ENCODE measurements at regions not wholly inside any gene's neighbourhood (a gene's known extent, or its start where the extent isn't known, plus 50 kb on each side); places are given as distances from the start of the nearest gene placed in this dataset.

DNA sequence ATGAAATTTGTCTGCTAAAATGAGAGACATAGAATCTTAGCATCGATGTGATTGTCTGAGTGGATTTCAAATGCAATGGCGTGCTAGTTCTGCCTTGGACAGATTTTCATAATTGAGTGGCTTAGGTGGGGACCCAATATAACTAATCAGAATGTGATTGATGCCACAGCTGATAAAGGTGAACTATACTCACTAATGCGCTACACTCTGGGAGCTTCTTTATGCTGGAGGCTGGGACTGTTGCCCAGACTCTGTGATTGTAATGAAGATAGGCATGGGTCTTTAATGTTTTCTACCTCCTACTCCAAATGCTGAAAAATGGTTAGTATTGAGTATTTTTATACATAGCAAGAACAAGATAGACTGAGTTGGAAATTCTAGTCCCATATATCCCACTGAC lies 339.5 kb upstream of the SLC39A10 start:
- Histone ChIP-seq H3K27me3 (replicated peaks; ENCODE audit: control insufficient read depth, insufficient read depth, low read length) (no peaks in the 10 kb centered on the region), H3K4me3 (ENCODE audit: low read length) (no peak overlapping the region), H3K9ac (ENCODE audit: low read length) (no peak overlapping the region), H3K36me3 (ENCODE audit: control insufficient read depth, insufficient read depth, low read length, severe bottlenecking) (no peaks in the 10 kb centered on the region), H3K9me3 (ENCODE audit: control insufficient read depth, low read length) (no peaks in the 10 kb centered on the region), H3K4me1 (ENCODE audit: control insufficient read depth, insufficient read depth, low read length) (peaks cover 14% of the 10 kb centered on the region)
- DNase-seq (ENCODE audit: low read depth): no peak

DNA sequence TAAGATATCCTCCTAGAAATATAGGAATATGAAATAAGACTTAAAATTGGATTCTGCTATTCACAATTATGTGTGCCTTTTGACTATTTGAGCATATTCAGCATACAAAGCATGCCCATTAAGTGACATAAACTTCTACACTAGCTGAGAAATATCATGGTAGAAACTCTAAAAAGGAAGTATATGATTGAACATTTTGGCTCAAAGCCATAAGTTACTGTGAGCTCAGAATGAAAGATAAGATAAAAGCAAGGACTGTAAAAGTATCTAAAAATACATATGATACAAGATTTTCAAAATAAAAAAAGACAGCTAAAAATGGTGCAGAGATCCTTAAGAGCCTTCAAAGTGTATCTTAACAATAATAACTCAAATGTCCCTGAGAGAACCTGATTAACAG lies 340.5 kb upstream of the SLC39A10 start:
- Histone ChIP-seq H3K4me3 (ENCODE audit: low read length) (no peak overlapping the region), H3K4me1 (ENCODE audit: control insufficient read depth, insufficient read depth, low read length) (peaks cover 14% of the 10 kb centered on the region), H3K9me3 (ENCODE audit: control insufficient read depth, low read length) (no peaks in the 10 kb centered on the region), H3K36me3 (ENCODE audit: control insufficient read depth, insufficient read depth, low read length, severe bottlenecking) (no peaks in the 10 kb centered on the region), H3K27me3 (replicated peaks; ENCODE audit: control insufficient read depth, insufficient read depth, low read length) (no peaks in the 10 kb centered on the region), H3K9ac (ENCODE audit: low read length) (no peak overlapping the region)
- DNase-seq (ENCODE audit: low read depth): no peak

DNA sequence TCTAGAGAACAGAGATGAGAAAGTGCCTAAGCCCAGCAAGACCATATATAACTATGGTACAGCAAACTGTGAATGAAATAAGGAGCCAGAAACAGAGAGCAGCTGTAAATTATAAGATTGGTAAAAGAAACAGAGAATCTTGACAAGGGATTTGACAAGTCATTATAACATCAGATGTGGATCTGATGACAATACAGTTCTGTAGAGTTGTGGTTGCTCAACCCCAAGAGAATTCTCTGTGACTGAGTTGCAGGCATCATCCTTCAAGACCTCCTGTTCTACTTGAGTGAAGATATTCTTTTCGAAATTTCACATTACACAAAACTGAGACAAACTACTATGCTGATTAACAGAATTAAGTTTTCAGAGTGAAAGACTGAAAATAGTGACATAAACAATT lies 343.1 kb upstream of the SLC39A10 start:
- no peak for DNase-seq (ENCODE audit: low read depth)
- Histone ChIP-seq H3K36me3 (ENCODE audit: control insufficient read depth, insufficient read depth, low read length, severe bottlenecking) (no peaks in the 10 kb centered on the region), H3K9ac (ENCODE audit: low read length) (no peak overlapping the region), H3K27me3 (replicated peaks; ENCODE audit: control insufficient read depth, insufficient read depth, low read length) (no peaks in the 10 kb centered on the region), H3K9me3 (ENCODE audit: control insufficient read depth, low read length) (no peaks in the 10 kb centered on the region), H3K4me1 (ENCODE audit: control insufficient read depth, insufficient read depth, low read length) (peaks cover 5% of the 10 kb centered on the region), H3K4me3 (ENCODE audit: low read length) (no peak overlapping the region)

DNA sequence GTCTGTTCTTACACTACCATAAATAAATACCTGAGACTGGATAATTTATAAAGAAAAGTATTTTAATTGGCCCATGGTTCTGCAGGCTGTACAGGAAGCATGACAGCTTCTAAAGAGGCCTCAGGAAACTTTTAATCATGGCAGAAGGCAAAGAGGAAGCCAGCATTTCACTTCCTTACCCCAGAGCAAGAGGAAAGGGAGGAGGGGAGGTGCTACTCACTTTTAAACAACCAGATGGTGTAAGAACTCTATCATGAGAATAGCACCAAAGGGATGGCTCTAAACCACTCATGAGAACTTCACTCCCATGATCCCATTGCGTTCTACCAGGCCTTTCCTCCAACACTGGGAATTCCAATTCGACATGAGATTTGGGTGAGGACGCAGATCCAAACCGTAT lies 344.4 kb upstream of the SLC39A10 start:
- Histone ChIP-seq H3K9ac (ENCODE audit: low read length) (no peak overlapping the region), H3K9me3 (ENCODE audit: control insufficient read depth, low read length) (no peaks in the 10 kb centered on the region), H3K36me3 (ENCODE audit: control insufficient read depth, insufficient read depth, low read length, severe bottlenecking) (no peaks in the 10 kb centered on the region), H3K4me3 (ENCODE audit: low read length) (no peak overlapping the region), H3K4me1 (ENCODE audit: control insufficient read depth, insufficient read depth, low read length) (no peaks in the 10 kb centered on the region), H3K27me3 (replicated peaks; ENCODE audit: control insufficient read depth, insufficient read depth, low read length) (no peaks in the 10 kb centered on the region)
- no peak for DNase-seq (ENCODE audit: low read depth)

DNA sequence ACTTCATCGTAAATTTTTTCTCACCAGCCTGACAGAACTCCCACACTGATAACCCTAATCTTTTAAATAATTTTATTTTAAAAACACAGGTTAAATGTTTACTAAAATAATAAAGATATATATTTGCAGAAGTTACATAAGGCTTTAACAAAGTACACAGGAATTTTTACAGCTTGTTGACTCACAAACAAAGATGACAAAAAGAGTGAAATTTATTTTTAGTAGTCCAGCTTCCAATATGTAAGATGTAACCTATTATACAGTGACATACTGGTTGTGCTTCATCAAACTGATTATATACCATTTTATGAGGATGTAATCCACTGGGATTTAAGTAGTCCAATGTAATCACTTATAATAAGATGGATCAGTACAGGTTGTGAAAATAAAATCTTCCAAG lies 348.9 kb upstream of the SLC39A10 start:
- Histone ChIP-seq H3K36me3 (ENCODE audit: control insufficient read depth, insufficient read depth, low read length, severe bottlenecking) (no peaks in the 10 kb centered on the region), H3K9me3 (ENCODE audit: control insufficient read depth, low read length) (no peaks in the 10 kb centered on the region), H3K9ac (ENCODE audit: low read length) (no peak overlapping the region), H3K4me3 (ENCODE audit: low read length) (no peak overlapping the region), H3K4me1 (ENCODE audit: control insufficient read depth, insufficient read depth, low read length) (no peaks in the 10 kb centered on the region), H3K27me3 (replicated peaks; ENCODE audit: control insufficient read depth, insufficient read depth, low read length) (no peaks in the 10 kb centered on the region)
- DNase-seq (ENCODE audit: low read depth): no peak

DNA sequence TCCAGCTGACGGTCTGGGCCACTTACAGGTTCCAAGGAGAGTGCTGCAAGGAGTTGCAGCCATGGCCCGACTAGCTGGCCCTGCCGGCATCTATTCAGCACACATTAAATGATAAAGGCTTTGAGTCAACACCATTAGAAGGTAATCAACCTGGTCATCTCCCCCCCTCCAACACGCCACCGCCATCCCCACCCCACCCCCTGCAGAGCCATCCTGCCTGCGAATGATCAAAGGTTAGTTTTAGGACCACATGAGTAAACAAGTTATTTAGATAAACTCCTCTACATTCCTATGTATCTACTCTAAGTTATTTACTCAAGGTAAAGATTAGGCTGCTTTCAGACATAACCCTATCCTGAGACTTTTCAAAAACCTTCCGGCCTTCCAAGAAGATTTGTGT lies 349.3 kb upstream of the SLC39A10 start:
- Histone ChIP-seq H3K36me3 (ENCODE audit: control insufficient read depth, insufficient read depth, low read length, severe bottlenecking) (no peaks in the 10 kb centered on the region), H3K9me3 (ENCODE audit: control insufficient read depth, low read length) (no peaks in the 10 kb centered on the region), H3K9ac (ENCODE audit: low read length) (no peak overlapping the region), H3K4me1 (ENCODE audit: control insufficient read depth, insufficient read depth, low read length) (no peaks in the 10 kb centered on the region), H3K27me3 (replicated peaks; ENCODE audit: control insufficient read depth, insufficient read depth, low read length) (no peaks in the 10 kb centered on the region), H3K4me3 (ENCODE audit: low read length) (no peak overlapping the region)
- no peak for DNase-seq (ENCODE audit: low read depth)

DNA sequence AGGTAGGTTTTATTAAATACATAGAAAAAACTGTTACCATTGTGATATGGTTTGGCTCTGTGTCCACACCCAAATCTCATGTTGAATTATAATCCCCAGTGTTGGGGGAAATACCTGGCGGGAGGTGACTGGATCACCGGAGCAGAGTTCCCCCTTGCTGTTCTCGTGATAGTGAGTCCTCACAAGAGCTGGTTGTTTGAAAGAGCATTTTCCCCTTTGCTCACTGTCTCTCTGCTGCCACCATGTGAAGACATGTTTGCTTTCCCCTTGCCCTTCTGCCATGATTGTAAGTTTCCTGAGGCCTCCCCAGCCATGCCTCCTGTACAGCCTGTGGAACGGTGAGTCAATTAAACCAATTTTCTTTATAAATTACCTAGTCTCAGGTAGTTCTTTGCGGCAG lies 352.7 kb upstream of the SLC39A10 start:
- H3K9ac ChIP-seq (ENCODE audit: low read length): no peak overlapping the region
- H3K27me3 ChIP-seq (replicated peaks; ENCODE audit: control insufficient read depth, insufficient read depth, low read length): no peaks in the 10 kb centered on the region
- H3K4me3 ChIP-seq (ENCODE audit: low read length): no peak overlapping the region
- H3K9me3 ChIP-seq (ENCODE audit: control insufficient read depth, low read length): no peaks in the 10 kb centered on the region
- no peak for DNase-seq (ENCODE audit: low read depth)
- no peaks in the 10 kb centered on the region for H3K4me1 ChIP-seq (ENCODE audit: control insufficient read depth, insufficient read depth, low read length)
- no peaks in the 10 kb centered on the region for H3K36me3 ChIP-seq (ENCODE audit: control insufficient read depth, insufficient read depth, low read length, severe bottlenecking)

DNA sequence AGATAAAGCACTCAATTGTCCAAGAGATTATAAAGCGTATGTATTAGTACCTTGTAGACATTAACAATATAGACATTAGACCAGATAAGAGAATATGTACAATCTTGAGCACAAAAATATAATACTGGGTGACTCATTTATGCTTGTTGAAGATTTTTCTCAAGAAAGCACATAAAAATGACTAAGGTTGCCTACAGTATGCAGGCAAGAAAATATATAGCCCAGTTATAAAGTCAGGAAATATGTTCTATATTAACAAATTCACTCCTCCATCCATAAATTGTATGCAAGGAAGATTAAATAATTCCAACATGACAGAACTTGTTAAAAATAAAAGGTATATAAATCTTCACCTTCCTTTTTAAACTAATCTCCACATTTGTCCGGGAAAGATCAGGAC lies 356.4 kb upstream of the SLC39A10 start:
- H3K36me3 ChIP-seq (ENCODE audit: control insufficient read depth, insufficient read depth, low read length, severe bottlenecking): no peaks in the 10 kb centered on the region
- H3K4me3 ChIP-seq (ENCODE audit: low read length): no peak overlapping the region
- no peaks in the 10 kb centered on the region for H3K9me3 ChIP-seq (ENCODE audit: control insufficient read depth, low read length)
- H3K27me3 ChIP-seq (replicated peaks; ENCODE audit: control insufficient read depth, insufficient read depth, low read length): no peaks in the 10 kb centered on the region
- DNase-seq (ENCODE audit: low read depth): no peak
- H3K4me1 ChIP-seq (ENCODE audit: control insufficient read depth, insufficient read depth, low read length): no peaks in the 10 kb centered on the region
- no peak overlapping the region for H3K9ac ChIP-seq (ENCODE audit: low read length)

DNA sequence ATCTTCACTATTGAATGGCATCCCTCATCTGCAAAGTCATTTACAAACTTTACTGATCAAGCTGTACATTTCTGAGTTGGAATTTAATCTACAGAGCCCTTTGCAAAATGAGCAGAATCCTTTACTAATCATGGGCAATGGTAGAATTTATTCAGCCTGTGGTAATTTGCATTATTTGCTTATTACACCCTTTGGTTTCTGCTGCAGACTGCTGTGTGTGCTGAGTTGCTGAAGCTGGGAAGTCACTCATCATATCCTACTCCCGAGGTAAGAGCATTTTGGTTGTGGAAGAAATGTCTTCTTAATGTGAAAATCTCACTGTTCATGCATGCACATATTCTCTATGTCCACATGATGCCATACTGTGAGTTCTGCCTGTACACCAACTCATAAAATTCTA lies 357.4 kb upstream of the SLC39A10 start:
- Histone ChIP-seq H3K4me3 (ENCODE audit: low read length) (no peak overlapping the region), H3K4me1 (ENCODE audit: control insufficient read depth, insufficient read depth, low read length) (no peaks in the 10 kb centered on the region), H3K9me3 (ENCODE audit: control insufficient read depth, low read length) (no peaks in the 10 kb centered on the region), H3K9ac (ENCODE audit: low read length) (no peak overlapping the region), H3K36me3 (ENCODE audit: control insufficient read depth, insufficient read depth, low read length, severe bottlenecking) (no peaks in the 10 kb centered on the region), H3K27me3 (replicated peaks; ENCODE audit: control insufficient read depth, insufficient read depth, low read length) (no peaks in the 10 kb centered on the region)
- no peak for DNase-seq (ENCODE audit: low read depth)

DNA sequence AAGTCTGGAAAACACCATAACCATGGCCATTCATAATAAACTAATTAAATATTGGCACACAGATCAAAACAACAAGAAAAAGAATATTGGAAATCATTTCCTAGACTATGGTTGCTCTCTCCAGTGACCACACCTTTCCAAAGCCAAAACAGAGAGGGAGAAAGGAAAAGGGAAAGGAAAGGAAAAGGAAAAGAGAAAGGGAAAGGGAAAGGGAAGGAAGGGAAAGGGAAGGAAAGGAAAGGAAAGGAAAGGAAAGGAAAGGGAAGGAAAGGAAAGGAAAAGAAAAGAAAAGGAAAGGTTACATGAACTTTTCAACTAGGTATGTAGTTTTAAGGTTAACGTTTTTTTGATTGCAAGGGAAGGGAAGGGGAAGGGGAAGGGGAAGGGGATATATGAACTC lies 360.5 kb upstream of the SLC39A10 start:
- Histone ChIP-seq H3K4me1 (ENCODE audit: control insufficient read depth, insufficient read depth, low read length) (no peaks in the 10 kb centered on the region), H3K9ac (ENCODE audit: low read length) (no peak overlapping the region), H3K9me3 (ENCODE audit: control insufficient read depth, low read length) (no peaks in the 10 kb centered on the region), H3K4me3 (ENCODE audit: low read length) (no peak overlapping the region), H3K36me3 (ENCODE audit: control insufficient read depth, insufficient read depth, low read length, severe bottlenecking) (no peaks in the 10 kb centered on the region), H3K27me3 (replicated peaks; ENCODE audit: control insufficient read depth, insufficient read depth, low read length) (no peaks in the 10 kb centered on the region)
- DNase-seq (ENCODE audit: low read depth): no peak

DNA sequence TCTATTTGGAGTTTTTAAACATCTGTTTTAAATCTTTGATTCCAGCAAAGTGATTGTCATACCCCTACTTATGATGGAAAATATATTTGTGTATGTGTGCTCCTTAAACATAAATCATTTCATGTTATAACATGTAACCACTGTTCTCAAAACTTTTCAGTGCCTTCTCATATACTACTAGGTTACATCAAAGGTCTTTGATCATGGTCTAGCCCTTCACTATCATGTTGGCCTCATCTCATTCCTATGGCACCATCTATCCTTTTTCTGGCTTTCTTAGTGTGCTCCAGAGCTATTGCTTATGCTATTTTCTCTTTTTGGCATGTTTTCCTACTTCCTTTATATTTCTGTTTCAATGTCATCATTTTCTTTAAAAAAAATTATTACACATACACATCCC lies 367.9 kb upstream of the SLC39A10 start:
- Histone ChIP-seq H3K9me3 (ENCODE audit: control insufficient read depth, low read length) (no peaks in the 10 kb centered on the region), H3K27me3 (replicated peaks; ENCODE audit: control insufficient read depth, insufficient read depth, low read length) (no peaks in the 10 kb centered on the region), H3K36me3 (ENCODE audit: control insufficient read depth, insufficient read depth, low read length, severe bottlenecking) (no peaks in the 10 kb centered on the region), H3K9ac (ENCODE audit: low read length) (no peak overlapping the region), H3K4me1 (ENCODE audit: control insufficient read depth, insufficient read depth, low read length) (no peaks in the 10 kb centered on the region), H3K4me3 (ENCODE audit: low read length) (no peak overlapping the region)
- DNase-seq (ENCODE audit: low read depth): no peak

DNA sequence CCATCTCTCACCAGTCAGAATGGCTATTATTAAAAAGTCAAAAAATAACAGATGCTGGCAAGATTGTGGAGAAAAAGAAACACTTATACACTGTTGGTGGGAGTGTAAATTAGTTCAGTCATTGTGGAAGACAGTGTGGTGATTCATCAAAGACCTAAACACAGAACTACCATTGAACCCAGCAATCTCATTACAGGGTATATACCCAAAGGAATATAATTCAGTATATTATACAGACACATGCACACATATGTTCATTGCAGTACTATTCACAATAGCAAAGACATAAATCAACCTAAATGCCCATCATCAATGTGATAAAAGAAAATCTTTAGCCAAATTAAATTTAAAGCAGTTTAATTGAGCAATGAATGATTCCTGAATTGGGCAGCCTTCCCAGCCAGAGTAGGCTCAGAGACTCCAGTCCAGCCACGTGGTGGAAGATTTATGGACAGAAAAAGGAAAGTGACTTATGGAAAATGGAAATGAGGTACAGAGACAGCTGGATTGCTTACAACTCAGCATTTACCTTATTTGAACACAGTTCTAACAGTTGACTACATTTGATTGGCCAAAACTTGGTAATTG lies 377.1 kb upstream of the SLC39A10 start:
- H3K9ac ChIP-seq (ENCODE audit: low read length): no peak overlapping the region
- H3K36me3 ChIP-seq (ENCODE audit: control insufficient read depth, insufficient read depth, low read length, severe bottlenecking): no peaks in the 10 kb centered on the region
- H3K9me3 ChIP-seq (ENCODE audit: control insufficient read depth, low read length): no peaks in the 10 kb centered on the region
- DNase-seq (ENCODE audit: low read depth): no peak
- peaks cover 4% of the 10 kb centered on the region for H3K4me1 ChIP-seq (ENCODE audit: control insufficient read depth, insufficient read depth, low read length)
- H3K4me3 ChIP-seq (ENCODE audit: low read length): no peak overlapping the region
- no peaks in the 10 kb centered on the region for H3K27me3 ChIP-seq (replicated peaks; ENCODE audit: control insufficient read depth, insufficient read depth, low read length)
